ENCODE measurements at regions not wholly inside any gene's neighbourhood (a gene's known extent, or its start where the extent isn't known, plus 50 kb on each side); places are given as distances from the start of the nearest gene placed in this dataset.

GRCh38 chr3:181076558-181076957 is 87.0 kb upstream of the DNAJC19 start:
- no peak for TF ChIP-seq POLR2A (IDR thresholded peaks at IDR 0.05)
- TF ChIP-seq, protein P1, sequence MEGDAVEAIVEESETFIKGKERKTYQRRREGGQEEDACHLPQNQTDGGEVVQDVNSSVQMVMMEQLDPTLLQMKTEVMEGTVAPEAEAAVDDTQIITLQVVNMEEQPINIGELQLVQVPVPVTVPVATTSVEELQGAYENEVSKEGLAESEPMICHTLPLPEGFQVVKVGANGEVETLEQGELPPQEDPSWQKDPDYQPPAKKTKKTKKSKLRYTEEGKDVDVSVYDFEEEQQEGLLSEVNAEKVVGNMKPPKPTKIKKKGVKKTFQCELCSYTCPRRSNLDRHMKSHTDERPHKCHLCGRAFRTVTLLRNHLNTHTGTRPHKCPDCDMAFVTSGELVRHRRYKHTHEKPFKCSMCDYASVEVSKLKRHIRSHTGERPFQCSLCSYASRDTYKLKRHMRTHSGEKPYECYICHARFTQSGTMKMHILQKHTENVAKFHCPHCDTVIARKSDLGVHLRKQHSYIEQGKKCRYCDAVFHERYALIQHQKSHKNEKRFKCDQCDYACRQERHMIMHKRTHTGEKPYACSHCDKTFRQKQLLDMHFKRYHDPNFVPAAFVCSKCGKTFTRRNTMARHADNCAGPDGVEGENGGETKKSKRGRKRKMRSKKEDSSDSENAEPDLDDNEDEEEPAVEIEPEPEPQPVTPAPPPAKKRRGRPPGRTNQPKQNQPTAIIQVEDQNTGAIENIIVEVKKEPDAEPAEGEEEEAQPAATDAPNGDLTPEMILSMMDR (IDR thresholded peaks at IDR 0.05): peak in 1 of 12 donors; percentile 11

Data from heart left ventricle (tissue), 13 donors.